A673 (cell line): ENCODE measurements at regions not wholly inside any gene's neighbourhood (a gene's known extent, or its start where the extent isn't known, plus 50 kb on each side); places are given as distances from the start of the nearest gene placed in this dataset.
A peak's percentile ranks its signal among the peaks of the same experiment; 100 is the strongest.

Experiments used
- BruUV-seq: library from RNA; stranded (reverse); fragments of 400-500 nt; replicated peaks from 2 replicates; lab custom pipeline; 2021; lab: Mats Ljungman, UMichigan
- CTCF ChIA-PET: fragments of 300-600 bp; sonication (Branson Sonifier 250); formaldehyde crosslinking; loops from one replicate; lab custom pipeline; 2022; ENCODE audit warnings: antibody characterized with exemption; lab: Charles Lee
- POLR2A ChIA-PET: fragments of 300-600 bp; sonication (Branson Sonifier 250); formaldehyde crosslinking; loops from one replicate; lab custom pipeline; 2022; ENCODE audit warnings: antibody characterized with exemption; ENCODE audit not compliant: low non-redundant PET; lab: Charles Lee
- DNase-seq: peaks from one replicate; pipeline ENCODE4 v3.0.0-alpha.2; 2015; ENCODE audit warnings: low spot score
- H3K27ac ChIP-seq: fragments of 200-600 bp; sonication (generic); 2 replicates; pipeline ENCODE4 v1.5.1; 2016; ENCODE audit warnings: mixed run types, low read depth, mild to moderate bottlenecking, mixed read lengths, antibody characterized with exemption, low read length; ENCODE audit not compliant: poor library complexity, severe bottlenecking
- H3K27me3 ChIP-seq: fragments of 200-600 bp; sonication (generic); replicated peaks from 2 replicates; pipeline ENCODE4 v1.6.1; 2017; ENCODE audit warnings: mixed run types, low read depth, mild to moderate bottlenecking, mixed read lengths, antibody characterized with exemption, low read length; ENCODE audit not compliant: insufficient read depth, poor library complexity
- H3K36me3 ChIP-seq: fragments of 200-600 bp; sonication (generic); 2 replicates; pipeline ENCODE4 v1.6.1; 2016; ENCODE audit warnings: mixed run types, mild to moderate bottlenecking, mixed read lengths, antibody characterized with exemption, low read length; ENCODE audit not compliant: insufficient read depth, poor library complexity, severe bottlenecking
- H3K4me1 ChIP-seq: fragments of 200-600 bp; sonication (generic); 2 replicates; pipeline ENCODE4 v1.6.1; 2017; ENCODE audit warnings: mixed run types, mild to moderate bottlenecking, mixed read lengths, antibody characterized with exemption, low read length; ENCODE audit not compliant: insufficient read depth, poor library complexity, severe bottlenecking
- H3K4me3 ChIP-seq: fragments of 200-600 bp; sonication (generic); 2 replicates; pipeline ENCODE4 v1.5.1; 2016; ENCODE audit warnings: low read depth, mixed run types, mild to moderate bottlenecking, mixed read lengths, low read length; ENCODE audit not compliant: poor library complexity, severe bottlenecking
- H3K9me3 ChIP-seq: fragments of 200-600 bp; sonication (generic); 2 replicates; pipeline ENCODE4 v1.6.1; 2016; ENCODE audit warnings: mixed run types, low read depth, mild to moderate bottlenecking, mixed read lengths, antibody characterized with exemption, low read length; ENCODE audit not compliant: poor library complexity, severe bottlenecking
- CTCF ChIP-seq: fragments of 300-800, 200-600 bp; sonication (generic); conservative IDR thresholded peaks from 2 replicates; pipeline ENCODE4 v1.5.1; 2017; ENCODE audit warnings: low read depth, mild to moderate bottlenecking, antibody characterized with exemption, low read length, moderate library complexity, mixed read lengths
- EZH2 ChIP-seq: fragments of 200-600 bp; sonication (generic); IDR thresholded peaks from 2 replicates; pipeline ENCODE4 v1.6.1; 2017; ENCODE audit warnings: borderline replicate concordance, low read depth, mild to moderate bottlenecking, mixed read lengths, antibody characterized with exemption, low read length; ENCODE audit not compliant: poor library complexity, severe bottlenecking
- intact Hi-C: fragments of 100-400 bp; cut with micrococcal nuclease; formaldehyde crosslinking; loops from one replicate; pipeline ENCODE4 v1.10.0; 2022; ENCODE audit not compliant: unreplicated experiment

GRCh38 chr4:123485601-123486000, 89.0 kb downstream of the SPRY1 start:
- CTCF ChIA-PET = no interaction called here
- Histone ChIP-seq H3K4me1 (peaks cover 7% of the 10 kb centered on the region), H3K36me3 (no peaks in the 10 kb centered on the region), H3K4me3 (no peak overlapping the region), H3K27ac (no peak overlapping the region), H3K9me3 (no peaks in the 10 kb centered on the region), H3K27me3 (no peaks in the 10 kb centered on the region)
- DNase-seq = no peak
- POLR2A ChIA-PET = no interaction called here
- no TSS peak for BruUV-seq
- intact Hi-C loops = no loop called here
- TF ChIP-seq EZH2 = no peak
- no peak for TF ChIP-seq CTCF

- Histone ChIP-seq H3K4me3 (no peak overlapping the region), H3K9me3 (no peaks in the 10 kb centered on the region), H3K4me1 (peaks cover 7% of the 10 kb centered on the region), H3K27me3 (no peaks in the 10 kb centered on the region), H3K36me3 (no peaks in the 10 kb centered on the region), H3K27ac (no peak overlapping the region)
- intact Hi-C loops = no loop called here
- TF ChIP-seq EZH2 = no peak
- TF ChIP-seq CTCF = no peak
- CTCF ChIA-PET = no interaction called here
- DNase-seq = peak; percentile 33
- POLR2A ChIA-PET = interaction anchor here (0.6 to 0.7 kb wide), 2 partner anchors 74 to 1328 kb away, joined by 3 to 8 read pairs; no protein-coding TSS in a partner anchor
- BruUV-seq = no TSS peak
These were observed 92.3 kb downstream of the SPRY1 start for GRCh38 chr4:123488916-123489315.

- intact Hi-C loops = no loop called here
- no peaks in the 10 kb centered on the region for H3K4me1 ChIP-seq
- CTCF ChIA-PET = no interaction called here
- no peak for TF ChIP-seq CTCF
- no peak for TF ChIP-seq EZH2
- no TSS peak for BruUV-seq
- H3K9me3 ChIP-seq = no peaks in the 10 kb centered on the region
- H3K27me3 ChIP-seq = no peaks in the 10 kb centered on the region
- no peaks in the 10 kb centered on the region for H3K36me3 ChIP-seq
- no peak overlapping the region for H3K27ac ChIP-seq
- DNase-seq = no peak
- POLR2A ChIA-PET = no interaction called here
- H3K4me3 ChIP-seq = no peak overlapping the region
These were observed 98.9 kb downstream of the SPRY1 start for GRCh38 chr4:123495530-123495929.
